ENCODE measurements at regions not wholly inside any gene's neighbourhood (a gene's known extent, or its start where the extent isn't known, plus 50 kb on each side); places are given as distances from the start of the nearest gene placed in this dataset.
"Not testable (repeated sequence)": the region's sequence is repeated elsewhere in the genome, so short reads cannot be mapped to it uniquely, and the experiment has no call there.

DNA sequence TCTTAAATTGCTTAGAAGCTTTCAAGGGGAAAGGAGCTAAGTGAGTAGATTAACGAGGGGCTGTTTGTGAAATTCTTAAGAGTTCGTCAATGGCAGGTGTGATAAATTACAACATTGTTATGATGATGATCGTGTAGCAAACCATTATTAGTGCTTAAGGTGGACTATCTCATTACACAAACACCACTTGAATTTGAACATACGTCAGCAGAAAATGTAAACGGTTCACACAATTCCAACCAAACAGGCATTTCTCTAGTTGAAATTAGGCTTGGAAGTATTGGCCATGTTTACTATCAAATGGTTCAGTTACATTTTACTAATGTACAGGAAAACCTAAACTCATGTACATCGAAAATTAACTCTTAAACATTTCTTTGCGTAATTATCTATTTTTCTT, 102.8 kb downstream of the PYDC2 start:
- no peaks in the 10 kb centered on the region for H3K27me3 ChIP-seq (ENCODE audit: control insufficient read depth in 1 of 2, insufficient read depth in 2 of 2, low read length in 2 of 2)
- no peak overlapping the region for H3K4me3 ChIP-seq (ENCODE audit: low read depth in 1 of 2, low read length in 2 of 2)
- no peaks in the 10 kb centered on the region for H3K9me3 ChIP-seq (ENCODE audit: control insufficient read depth in 1 of 2, low read length in 2 of 2)
- no peak overlapping the region for H3K9ac ChIP-seq (ENCODE audit: low read depth in 1 of 2, low read length in 2 of 2)
- H3K27ac ChIP-seq (ENCODE audit: low read depth, low read length): no peak overlapping the region
- no peaks in the 10 kb centered on the region for H3K4me1 ChIP-seq (ENCODE audit: control insufficient read depth in 1 of 2, insufficient read depth in 2 of 2, low read length in 2 of 2)
- no peaks in the 10 kb centered on the region for H3K36me3 ChIP-seq (ENCODE audit: control insufficient read depth in 1 of 2, insufficient read depth in 2 of 2, low read length in 2 of 2)

- Histone ChIP-seq H3K36me3 (ENCODE audit: control insufficient read depth in 1 of 2, insufficient read depth in 2 of 2, low read length in 2 of 2) (no peaks in the 10 kb centered on the region), H3K4me3 (ENCODE audit: low read depth in 1 of 2, low read length in 2 of 2) (no peak overlapping the region), H3K9ac (ENCODE audit: low read depth in 1 of 2, low read length in 2 of 2) (no peak overlapping the region), H3K4me1 (ENCODE audit: control insufficient read depth in 1 of 2, insufficient read depth in 2 of 2, low read length in 2 of 2) (no peaks in the 10 kb centered on the region), H3K9me3 (ENCODE audit: control insufficient read depth in 1 of 2, low read length in 2 of 2) (no peaks in the 10 kb centered on the region), H3K27me3 (ENCODE audit: control insufficient read depth in 1 of 2, insufficient read depth in 2 of 2, low read length in 2 of 2) (no peaks in the 10 kb centered on the region), H3K27ac (ENCODE audit: low read depth, low read length) (no peak overlapping the region)
Measured at GRCh38 chr3:191566469-191566868, 105.5 kb downstream of the PYDC2 start.

DNA sequence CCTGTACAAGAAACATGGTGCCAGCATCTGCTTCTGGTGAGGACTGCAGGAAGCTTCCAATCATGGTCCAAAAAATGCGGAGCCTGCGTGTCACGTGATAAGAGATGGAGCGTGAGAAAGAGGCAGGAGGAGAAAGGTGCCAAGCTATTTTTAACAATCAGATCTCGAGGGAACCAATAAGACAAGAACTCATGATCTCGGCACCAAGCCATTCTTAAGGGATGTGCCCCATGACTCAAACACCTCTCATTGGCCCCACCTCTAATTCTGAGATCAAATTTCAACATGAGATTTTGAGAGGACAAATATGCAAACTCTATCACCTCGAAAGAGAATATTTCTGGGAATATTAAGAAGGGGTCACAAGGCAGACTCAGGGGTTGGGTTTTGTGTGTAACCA, 107.2 kb downstream of the PYDC2 start:
- Histone ChIP-seq H3K9me3 (ENCODE audit: control insufficient read depth in 1 of 2, low read length in 2 of 2) (no peaks in the 10 kb centered on the region), H3K9ac (ENCODE audit: low read depth in 1 of 2, low read length in 2 of 2) (no peak overlapping the region), H3K27me3 (ENCODE audit: control insufficient read depth in 1 of 2, insufficient read depth in 2 of 2, low read length in 2 of 2) (no peaks in the 10 kb centered on the region), H3K36me3 (ENCODE audit: control insufficient read depth in 1 of 2, insufficient read depth in 2 of 2, low read length in 2 of 2) (no peaks in the 10 kb centered on the region), H3K4me1 (ENCODE audit: control insufficient read depth in 1 of 2, insufficient read depth in 2 of 2, low read length in 2 of 2) (no peaks in the 10 kb centered on the region), H3K4me3 (ENCODE audit: low read depth in 1 of 2, low read length in 2 of 2) (no peak overlapping the region), H3K27ac (ENCODE audit: low read depth, low read length) (no peak overlapping the region)

GRCh38 chr3:191592105-191592504, 131.1 kb downstream of the PYDC2 start:
- Histone ChIP-seq H3K36me3 (ENCODE audit: control insufficient read depth in 1 of 2, insufficient read depth in 2 of 2, low read length in 2 of 2) (no peaks in the 10 kb centered on the region), H3K9ac (ENCODE audit: low read depth in 1 of 2, low read length in 2 of 2) (no peak overlapping the region), H3K9me3 (ENCODE audit: control insufficient read depth in 1 of 2, low read length in 2 of 2) (no peaks in the 10 kb centered on the region), H3K27ac (ENCODE audit: low read depth, low read length) (no peak overlapping the region), H3K27me3 (ENCODE audit: control insufficient read depth in 1 of 2, insufficient read depth in 2 of 2, low read length in 2 of 2) (no peaks in the 10 kb centered on the region), H3K4me1 (ENCODE audit: control insufficient read depth in 1 of 2, insufficient read depth in 2 of 2, low read length in 2 of 2) (no peaks in the 10 kb centered on the region), H3K4me3 (ENCODE audit: low read depth in 1 of 2, low read length in 2 of 2) (no peak overlapping the region)

DNA sequence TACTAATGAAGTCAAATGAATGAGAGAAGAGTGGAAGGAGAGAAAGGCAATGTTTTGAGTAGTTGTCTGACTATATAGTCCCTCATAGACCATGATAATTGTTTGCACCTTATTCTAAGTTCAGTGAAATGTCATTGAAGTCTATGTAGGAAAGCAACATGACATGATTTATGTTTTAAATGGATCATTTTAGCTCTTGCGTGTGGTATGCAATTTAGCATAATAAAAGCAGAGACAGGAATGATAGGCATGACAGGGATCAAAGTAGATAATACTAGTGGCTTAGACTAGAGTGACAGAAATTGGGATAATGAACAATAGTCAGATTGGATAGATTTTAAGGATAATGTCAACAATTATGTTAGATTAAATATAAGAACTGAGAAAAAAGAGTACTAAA, 132.5 kb downstream of the PYDC2 start:
- no peaks in the 10 kb centered on the region for H3K4me1 ChIP-seq (ENCODE audit: control insufficient read depth in 1 of 2, insufficient read depth in 2 of 2, low read length in 2 of 2)
- no peak overlapping the region for H3K27ac ChIP-seq (ENCODE audit: low read depth, low read length)
- H3K9me3 ChIP-seq (ENCODE audit: control insufficient read depth in 1 of 2, low read length in 2 of 2): no peaks in the 10 kb centered on the region
- H3K4me3 ChIP-seq (ENCODE audit: low read depth in 1 of 2, low read length in 2 of 2): no peak overlapping the region
- no peaks in the 10 kb centered on the region for H3K27me3 ChIP-seq (ENCODE audit: control insufficient read depth in 1 of 2, insufficient read depth in 2 of 2, low read length in 2 of 2)
- no peaks in the 10 kb centered on the region for H3K36me3 ChIP-seq (ENCODE audit: control insufficient read depth in 1 of 2, insufficient read depth in 2 of 2, low read length in 2 of 2)
- H3K9ac ChIP-seq (ENCODE audit: low read depth in 1 of 2, low read length in 2 of 2): no peak overlapping the region

GRCh38 chr3:191615511-191615910, 154.5 kb downstream of the PYDC2 start:
- H3K4me1 ChIP-seq (ENCODE audit: control insufficient read depth in 1 of 2, insufficient read depth in 2 of 2, low read length in 2 of 2); H3K36me3 ChIP-seq (ENCODE audit: control insufficient read depth in 1 of 2, insufficient read depth in 2 of 2, low read length in 2 of 2); H3K9me3 ChIP-seq (ENCODE audit: control insufficient read depth in 1 of 2, low read length in 2 of 2); H3K4me3 ChIP-seq (ENCODE audit: low read depth in 1 of 2, low read length in 2 of 2); H3K27me3 ChIP-seq (ENCODE audit: control insufficient read depth in 1 of 2, insufficient read depth in 2 of 2, low read length in 2 of 2); H3K9ac ChIP-seq (ENCODE audit: low read depth in 1 of 2, low read length in 2 of 2); H3K27ac ChIP-seq (ENCODE audit: low read depth, low read length): not testable (repeated sequence)

- no peak overlapping the region for H3K4me3 ChIP-seq (ENCODE audit: low read depth in 1 of 2, low read length in 2 of 2)
- no peaks in the 10 kb centered on the region for H3K9me3 ChIP-seq (ENCODE audit: control insufficient read depth in 1 of 2, low read length in 2 of 2)
- H3K9ac ChIP-seq (ENCODE audit: low read depth in 1 of 2, low read length in 2 of 2): no peak overlapping the region
- no peaks in the 10 kb centered on the region for H3K36me3 ChIP-seq (ENCODE audit: control insufficient read depth in 1 of 2, insufficient read depth in 2 of 2, low read length in 2 of 2)
- no peaks in the 10 kb centered on the region for H3K4me1 ChIP-seq (ENCODE audit: control insufficient read depth in 1 of 2, insufficient read depth in 2 of 2, low read length in 2 of 2)
- H3K27me3 ChIP-seq (ENCODE audit: control insufficient read depth in 1 of 2, insufficient read depth in 2 of 2, low read length in 2 of 2): no peaks in the 10 kb centered on the region
- no peak overlapping the region for H3K27ac ChIP-seq (ENCODE audit: low read depth, low read length)
Measured at GRCh38 chr3:191624299-191624698, 163.3 kb downstream of the PYDC2 start.

- Histone ChIP-seq H3K27me3 (ENCODE audit: control insufficient read depth in 1 of 2, insufficient read depth in 2 of 2, low read length in 2 of 2) (no peaks in the 10 kb centered on the region), H3K36me3 (ENCODE audit: control insufficient read depth in 1 of 2, insufficient read depth in 2 of 2, low read length in 2 of 2) (no peaks in the 10 kb centered on the region), H3K4me1 (ENCODE audit: control insufficient read depth in 1 of 2, insufficient read depth in 2 of 2, low read length in 2 of 2) (no peaks in the 10 kb centered on the region), H3K9ac (ENCODE audit: low read depth in 1 of 2, low read length in 2 of 2) (no peak overlapping the region), H3K4me3 (ENCODE audit: low read depth in 1 of 2, low read length in 2 of 2) (no peak overlapping the region), H3K9me3 (ENCODE audit: control insufficient read depth in 1 of 2, low read length in 2 of 2) (no peaks in the 10 kb centered on the region), H3K27ac (ENCODE audit: low read depth, low read length) (no peak overlapping the region)
Measured at GRCh38 chr3:191627064-191627463, 166.1 kb downstream of the PYDC2 start.

- no peaks in the 10 kb centered on the region for H3K9me3 ChIP-seq (ENCODE audit: control insufficient read depth in 1 of 2, low read length in 2 of 2)
- no peaks in the 10 kb centered on the region for H3K36me3 ChIP-seq (ENCODE audit: control insufficient read depth in 1 of 2, insufficient read depth in 2 of 2, low read length in 2 of 2)
- H3K4me3 ChIP-seq (ENCODE audit: low read depth in 1 of 2, low read length in 2 of 2): no peak overlapping the region
- H3K27me3 ChIP-seq (ENCODE audit: control insufficient read depth in 1 of 2, insufficient read depth in 2 of 2, low read length in 2 of 2): no peaks in the 10 kb centered on the region
- H3K4me1 ChIP-seq (ENCODE audit: control insufficient read depth in 1 of 2, insufficient read depth in 2 of 2, low read length in 2 of 2): no peaks in the 10 kb centered on the region
- H3K27ac ChIP-seq (ENCODE audit: low read depth, low read length): no peak overlapping the region
- no peak overlapping the region for H3K9ac ChIP-seq (ENCODE audit: low read depth in 1 of 2, low read length in 2 of 2)
Measured at GRCh38 chr3:191628571-191628970, 167.6 kb downstream of the PYDC2 start.

GRCh38 chr3:191631496-191631895, 170.5 kb downstream of the PYDC2 start:
- H3K27me3 ChIP-seq (ENCODE audit: control insufficient read depth in 1 of 2, insufficient read depth in 2 of 2, low read length in 2 of 2): no peaks in the 10 kb centered on the region
- H3K27ac ChIP-seq (ENCODE audit: low read depth, low read length): no peak overlapping the region
- no peak overlapping the region for H3K4me3 ChIP-seq (ENCODE audit: low read depth in 1 of 2, low read length in 2 of 2)
- no peaks in the 10 kb centered on the region for H3K9me3 ChIP-seq (ENCODE audit: control insufficient read depth in 1 of 2, low read length in 2 of 2)
- no peaks in the 10 kb centered on the region for H3K4me1 ChIP-seq (ENCODE audit: control insufficient read depth in 1 of 2, insufficient read depth in 2 of 2, low read length in 2 of 2)
- H3K9ac ChIP-seq (ENCODE audit: low read depth in 1 of 2, low read length in 2 of 2): no peak overlapping the region
- H3K36me3 ChIP-seq (ENCODE audit: control insufficient read depth in 1 of 2, insufficient read depth in 2 of 2, low read length in 2 of 2): no peaks in the 10 kb centered on the region

GRCh38 chr3:191634902-191635301, 173.9 kb downstream of the PYDC2 start:
- H3K27me3 ChIP-seq (ENCODE audit: control insufficient read depth in 1 of 2, insufficient read depth in 2 of 2, low read length in 2 of 2): no peaks in the 10 kb centered on the region
- H3K9me3 ChIP-seq (ENCODE audit: control insufficient read depth in 1 of 2, low read length in 2 of 2): no peaks in the 10 kb centered on the region
- no peak overlapping the region for H3K27ac ChIP-seq (ENCODE audit: low read depth, low read length)
- H3K9ac ChIP-seq (ENCODE audit: low read depth in 1 of 2, low read length in 2 of 2): no peak overlapping the region
- no peak overlapping the region for H3K4me3 ChIP-seq (ENCODE audit: low read depth in 1 of 2, low read length in 2 of 2)
- no peaks in the 10 kb centered on the region for H3K4me1 ChIP-seq (ENCODE audit: control insufficient read depth in 1 of 2, insufficient read depth in 2 of 2, low read length in 2 of 2)
- no peaks in the 10 kb centered on the region for H3K36me3 ChIP-seq (ENCODE audit: control insufficient read depth in 1 of 2, insufficient read depth in 2 of 2, low read length in 2 of 2)

Measured in duodenal mucosa (tissue), 2 donors.